Glutamatergic neuron (in vitro differentiated cells): ENCODE measurements at regions not wholly inside any gene's neighbourhood (a gene's known extent, or its start where the extent isn't known, plus 50 kb on each side); places are given as distances from the start of the nearest gene placed in this dataset.

Experiments used
- DNase-seq: peaks from one replicate; pipeline ENCODE4 v3.0.0; 2022
- H3K27ac Mint-ChIP-seq: one replicate; pipeline ENCODE4 v1.8.0; 2020; ENCODE audit warnings: mild to moderate bottlenecking, mixed read lengths, inconsistent platforms; ENCODE audit not compliant: unreplicated experiment
- H3K27me3 Mint-ChIP-seq: one replicate; pipeline ENCODE4 v1.8.0; 2020; ENCODE audit warnings: mild to moderate bottlenecking, moderate library complexity, mixed read lengths, inconsistent platforms; ENCODE audit not compliant: unreplicated experiment
- H3K36me3 Mint-ChIP-seq: one replicate; pipeline ENCODE4 v1.8.0; 2020; ENCODE audit warnings: mild to moderate bottlenecking, mixed read lengths, inconsistent platforms; ENCODE audit not compliant: unreplicated experiment
- H3K4me1 Mint-ChIP-seq: one replicate; pipeline ENCODE4 v1.8.0; 2020; ENCODE audit warnings: mild to moderate bottlenecking, low read depth, mixed read lengths, inconsistent platforms; ENCODE audit not compliant: unreplicated experiment
- H3K4me3 Mint-ChIP-seq: one replicate; pipeline ENCODE4 v1.8.0; 2020; ENCODE audit warnings: mild to moderate bottlenecking, mixed read lengths, inconsistent platforms; ENCODE audit not compliant: unreplicated experiment
- H3K9me3 Mint-ChIP-seq: one replicate; pipeline ENCODE4 v1.8.0; 2020; ENCODE audit warnings: mild to moderate bottlenecking, moderate library complexity, mixed read lengths, inconsistent platforms; ENCODE audit not compliant: unreplicated experiment
- TF ChIP-seq, protein P1 (sequence below): fragments of 200-600 bp; sonication (generic); IDR thresholded peaks from one replicate; pipeline ENCODE4 v1.5.0; 2021; ENCODE audit not compliant: partially characterized antibody, unreplicated experiment

- DNase-seq: no peak
- no peak overlapping the region for H3K4me3 Mint-ChIP-seq
- no peaks in the 10 kb centered on the region for H3K4me1 Mint-ChIP-seq
- no peaks in the 10 kb centered on the region for H3K36me3 Mint-ChIP-seq
- TF ChIP-seq, protein P1, sequence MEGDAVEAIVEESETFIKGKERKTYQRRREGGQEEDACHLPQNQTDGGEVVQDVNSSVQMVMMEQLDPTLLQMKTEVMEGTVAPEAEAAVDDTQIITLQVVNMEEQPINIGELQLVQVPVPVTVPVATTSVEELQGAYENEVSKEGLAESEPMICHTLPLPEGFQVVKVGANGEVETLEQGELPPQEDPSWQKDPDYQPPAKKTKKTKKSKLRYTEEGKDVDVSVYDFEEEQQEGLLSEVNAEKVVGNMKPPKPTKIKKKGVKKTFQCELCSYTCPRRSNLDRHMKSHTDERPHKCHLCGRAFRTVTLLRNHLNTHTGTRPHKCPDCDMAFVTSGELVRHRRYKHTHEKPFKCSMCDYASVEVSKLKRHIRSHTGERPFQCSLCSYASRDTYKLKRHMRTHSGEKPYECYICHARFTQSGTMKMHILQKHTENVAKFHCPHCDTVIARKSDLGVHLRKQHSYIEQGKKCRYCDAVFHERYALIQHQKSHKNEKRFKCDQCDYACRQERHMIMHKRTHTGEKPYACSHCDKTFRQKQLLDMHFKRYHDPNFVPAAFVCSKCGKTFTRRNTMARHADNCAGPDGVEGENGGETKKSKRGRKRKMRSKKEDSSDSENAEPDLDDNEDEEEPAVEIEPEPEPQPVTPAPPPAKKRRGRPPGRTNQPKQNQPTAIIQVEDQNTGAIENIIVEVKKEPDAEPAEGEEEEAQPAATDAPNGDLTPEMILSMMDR: no peak
- no peak overlapping the region for H3K27ac Mint-ChIP-seq
- no peaks in the 10 kb centered on the region for H3K9me3 Mint-ChIP-seq
- no peaks in the 10 kb centered on the region for H3K27me3 Mint-ChIP-seq
Observed at GRCh38 chr11:103662880-103663279, 373.6 kb upstream of the DDI1 start.

- Mint-ChIP-seq H3K4me3 (no peak overlapping the region), H3K27ac (no peak overlapping the region), H3K27me3 (no peaks in the 10 kb centered on the region), H3K4me1 (no peaks in the 10 kb centered on the region), H3K36me3 (no peaks in the 10 kb centered on the region), H3K9me3 (no peaks in the 10 kb centered on the region)
- TF ChIP-seq, protein P1: no peak
- DNase-seq: no peak
Observed at GRCh38 chr11:103668859-103669258, 367.6 kb upstream of the DDI1 start.

DNA sequence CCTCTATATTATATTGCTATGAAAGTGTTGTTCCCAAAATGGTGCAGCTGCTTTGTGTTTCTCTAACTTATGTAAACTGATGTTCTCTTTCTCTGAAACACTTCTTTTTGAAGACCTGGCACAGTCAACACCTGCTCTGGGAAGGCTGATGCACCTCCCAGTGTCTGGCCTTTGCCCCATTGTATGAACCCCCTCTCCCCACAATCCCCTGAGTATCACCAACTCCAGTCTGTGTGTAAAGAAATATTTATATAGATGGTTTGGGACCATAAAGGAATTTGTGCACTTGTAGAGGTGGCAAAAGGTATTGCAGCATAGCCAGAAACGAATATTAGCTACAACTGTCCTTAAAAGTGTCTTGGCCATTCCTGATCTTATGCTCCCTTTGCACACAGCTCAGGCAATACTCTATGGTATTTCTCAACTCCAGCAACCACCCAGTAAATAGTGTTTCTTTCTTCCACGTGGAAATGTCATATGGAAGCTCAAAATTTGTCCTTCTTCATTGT, 365.2 kb upstream of the DDI1 start:
- Mint-ChIP-seq H3K4me1 (no peaks in the 10 kb centered on the region), H3K27me3 (no peaks in the 10 kb centered on the region), H3K27ac (no peak overlapping the region), H3K36me3 (no peaks in the 10 kb centered on the region), H3K4me3 (no peak overlapping the region), H3K9me3 (no peaks in the 10 kb centered on the region)
- no peak for DNase-seq
- TF ChIP-seq, protein P1: peak; percentile 28

- Mint-ChIP-seq H3K9me3 (no peaks in the 10 kb centered on the region), H3K4me1 (no peaks in the 10 kb centered on the region), H3K27ac (no peak overlapping the region), H3K36me3 (no peaks in the 10 kb centered on the region), H3K27me3 (no peaks in the 10 kb centered on the region), H3K4me3 (no peak overlapping the region)
- DNase-seq: no peak
- TF ChIP-seq, protein P1: no peak
Observed at GRCh38 chr11:103673773-103674172, 362.7 kb upstream of the DDI1 start.

DNA sequence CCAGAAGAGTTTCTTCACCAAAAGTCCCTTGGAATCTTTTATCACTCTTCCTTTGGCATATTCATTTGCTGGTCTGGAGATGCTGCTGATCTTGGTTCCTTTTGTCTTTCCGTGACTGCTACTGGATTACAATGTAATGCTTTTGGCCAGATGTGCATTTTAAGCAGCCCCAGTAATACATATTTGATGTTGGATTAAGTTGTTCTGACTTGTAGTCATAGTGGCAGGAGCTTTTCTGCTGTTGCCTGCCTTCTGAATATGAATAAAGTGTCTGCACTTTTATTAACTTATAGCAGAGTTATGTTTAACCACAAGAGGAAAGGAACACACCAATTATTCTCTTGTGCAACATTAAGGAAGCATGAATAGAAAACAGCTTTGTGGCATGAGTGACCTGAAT, 360.0 kb upstream of the DDI1 start:
- peaks cover 1% of the 10 kb centered on the region for H3K9me3 Mint-ChIP-seq
- no peaks in the 10 kb centered on the region for H3K27me3 Mint-ChIP-seq
- no peaks in the 10 kb centered on the region for H3K36me3 Mint-ChIP-seq
- DNase-seq: no peak
- no peak overlapping the region for H3K27ac Mint-ChIP-seq
- TF ChIP-seq, protein P1: no peak
- no peak overlapping the region for H3K4me3 Mint-ChIP-seq
- peaks cover 2% of the 10 kb centered on the region for H3K4me1 Mint-ChIP-seq
